NCI-H2227 (cell line): ENCODE measurements at regions not wholly inside any gene's neighbourhood (a gene's known extent, or its start where the extent isn't known, plus 50 kb on each side); places are given as distances from the start of the nearest gene placed in this dataset.

Experiments
- DNase-seq: peaks from one replicate; lab custom pipeline; 2025; ENCODE audit not compliant: unreplicated experiment; lab: John Stamatoyannopoulos, UW

DNA sequence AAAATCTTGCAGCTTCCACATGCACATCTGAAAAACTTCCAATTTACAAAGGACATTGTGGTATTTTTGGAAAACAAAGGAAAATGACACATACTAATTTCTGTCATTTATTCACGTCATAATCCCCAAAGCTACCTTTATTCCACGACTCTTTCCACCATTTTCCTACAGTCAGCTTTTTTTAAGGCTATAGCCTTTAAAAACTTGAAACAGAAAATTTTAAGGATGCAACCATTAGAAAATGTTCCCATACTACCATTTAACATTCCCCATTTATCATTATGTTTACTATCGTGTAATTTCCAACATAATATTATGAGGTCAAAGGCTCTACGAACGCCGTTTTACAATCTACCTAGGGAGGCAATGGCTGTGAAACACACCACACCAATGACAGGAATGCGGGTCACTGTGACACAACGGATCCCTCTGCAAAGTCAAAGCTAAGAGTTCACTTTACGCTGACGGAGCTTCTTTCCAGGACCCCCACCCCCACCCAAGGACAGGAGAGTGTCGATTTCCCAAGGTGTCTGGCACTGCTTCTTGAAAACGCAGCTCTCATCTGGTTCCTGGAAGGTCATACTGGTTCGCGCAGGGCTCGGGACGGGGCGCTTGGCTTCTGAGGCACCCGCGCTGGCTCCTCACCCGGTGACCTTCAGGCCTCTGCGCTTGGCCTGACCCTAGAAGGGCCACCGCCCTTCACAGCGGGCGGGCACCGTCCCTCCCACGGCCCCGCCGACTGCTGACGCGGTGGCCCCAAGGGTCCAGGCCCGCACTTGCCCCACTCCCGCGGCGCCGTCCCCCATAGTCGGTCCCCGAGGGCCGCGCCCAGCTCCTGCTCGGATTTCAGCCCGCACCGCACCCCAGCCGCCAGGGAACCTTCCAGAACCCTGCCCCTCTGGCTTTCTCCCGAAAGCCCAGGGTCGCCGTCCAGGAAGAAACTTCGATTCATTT is 50.5 kb upstream of the ATF3 start:
- DNase-seq: peak; percentile 74

DNA sequence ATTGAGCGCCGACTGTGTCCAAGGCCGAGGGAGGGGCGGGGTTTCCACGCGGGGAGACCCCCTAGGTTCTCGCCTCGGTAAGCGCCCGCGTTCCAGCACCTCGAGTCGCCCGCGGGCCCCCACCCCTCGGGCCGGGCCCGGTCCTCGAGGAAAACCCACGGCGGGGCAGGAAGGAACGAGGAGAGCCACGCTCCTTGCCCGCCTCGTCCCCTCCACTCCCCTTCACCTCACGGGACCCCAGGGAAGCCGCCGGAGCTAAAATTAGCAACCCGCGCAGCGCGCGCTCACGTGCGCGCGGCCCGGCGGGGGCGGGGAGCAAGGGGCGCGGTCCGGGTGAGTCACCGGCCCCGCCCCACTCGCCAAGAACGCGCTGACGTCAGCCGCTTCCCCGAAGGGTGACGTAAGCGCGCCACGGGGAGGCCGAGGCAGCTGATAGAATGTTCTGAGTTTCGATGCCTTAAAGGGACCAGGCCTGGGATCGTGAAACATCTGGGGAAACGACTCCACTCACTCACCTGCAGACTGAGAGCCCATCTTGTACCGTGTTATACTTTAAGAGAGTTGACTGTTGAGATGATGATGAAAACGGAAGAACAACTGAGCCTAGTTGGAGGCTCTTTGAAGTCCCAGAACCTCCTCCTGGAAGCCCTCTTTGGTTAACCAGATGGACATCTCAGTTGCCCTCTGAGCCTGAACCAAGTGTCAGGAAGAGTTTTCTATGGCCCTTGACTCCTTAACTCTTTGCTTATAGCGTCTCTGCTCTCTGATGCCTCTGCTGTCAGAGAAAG is 49.7 kb upstream of the ATF3 start:
- peak; percentile 98 for DNase-seq
